ENCODE measurements at regions not wholly inside any gene's neighbourhood (a gene's known extent, or its start where the extent isn't known, plus 50 kb on each side); places are given as distances from the start of the nearest gene placed in this dataset.

GRCh38 chr19:28472843-28473242 is 740.1 kb downstream of the UQCRFS1 start:
- TF ChIP-seq CTCF (IDR thresholded peaks at IDR 0.05; ENCODE audit: insufficient read depth, low read length, severe bottlenecking): no peak
- Histone ChIP-seq H3K36me3 (ENCODE audit: control insufficient read depth, insufficient read depth, low read length) (no peaks in the 10 kb centered on the region), H3K27me3 (ENCODE audit: control insufficient read depth, insufficient read depth, low read length) (no peaks in the 10 kb centered on the region), H3K4me3 (ENCODE audit: low read depth, low read length) (no peak overlapping the region)
- DNase-seq (ENCODE audit: low read depth): no peak
- no peak for FAIRE-seq

- H3K36me3 ChIP-seq (ENCODE audit: control insufficient read depth, insufficient read depth, low read length): no peaks in the 10 kb centered on the region
- no peak for DNase-seq (ENCODE audit: low read depth)
- no peaks in the 10 kb centered on the region for H3K27me3 ChIP-seq (ENCODE audit: control insufficient read depth, insufficient read depth, low read length)
- FAIRE-seq: no peak
- no peak overlapping the region for H3K4me3 ChIP-seq (ENCODE audit: low read depth, low read length)
- TF ChIP-seq CTCF (IDR thresholded peaks at IDR 0.05; ENCODE audit: insufficient read depth, low read length, severe bottlenecking): no peak
Measured at GRCh38 chr19:28471731-28472510, 741.0 kb downstream of the UQCRFS1 start.

GRCh38 chr19:28469544-28469943 is 743.4 kb downstream of the UQCRFS1 start:
- DNase-seq (ENCODE audit: low read depth) (no peak), FAIRE-seq (no peak)
- Histone ChIP-seq H3K36me3 (ENCODE audit: control insufficient read depth, insufficient read depth, low read length) (no peaks in the 10 kb centered on the region), H3K4me3 (ENCODE audit: low read depth, low read length) (no peak overlapping the region), H3K27me3 (ENCODE audit: control insufficient read depth, insufficient read depth, low read length) (no peaks in the 10 kb centered on the region)
- TF ChIP-seq CTCF (IDR thresholded peaks at IDR 0.05; ENCODE audit: insufficient read depth, low read length, severe bottlenecking): no peak

- DNase-seq (ENCODE audit: low read depth) (no peak), FAIRE-seq (no peak)
- TF ChIP-seq CTCF (IDR thresholded peaks at IDR 0.05; ENCODE audit: insufficient read depth, low read length, severe bottlenecking): no peak
- Histone ChIP-seq H3K36me3 (ENCODE audit: control insufficient read depth, insufficient read depth, low read length) (no peaks in the 10 kb centered on the region), H3K4me3 (ENCODE audit: low read depth, low read length) (no peak overlapping the region), H3K27me3 (ENCODE audit: control insufficient read depth, insufficient read depth, low read length) (no peaks in the 10 kb centered on the region)
Measured at GRCh38 chr19:28468701-28469459, 744.1 kb downstream of the UQCRFS1 start.

GRCh38 chr19:28466107-28467045 is 746.6 kb downstream of the UQCRFS1 start:
- peak; percentile 37 for TF ChIP-seq CTCF (IDR thresholded peaks at IDR 0.05; ENCODE audit: insufficient read depth, low read length, severe bottlenecking)
- DNase-seq (ENCODE audit: low read depth) (peak; percentile 13), FAIRE-seq (no peak)
- Histone ChIP-seq H3K27me3 (ENCODE audit: control insufficient read depth, insufficient read depth, low read length) (no peaks in the 10 kb centered on the region), H3K4me3 (ENCODE audit: low read depth, low read length) (no peak overlapping the region), H3K36me3 (ENCODE audit: control insufficient read depth, insufficient read depth, low read length) (no peaks in the 10 kb centered on the region)

All from bronchial epithelial cell (primary cell).